Mesenchymal stem cell (in vitro differentiated cells and primary cell): ENCODE measurements at regions not wholly inside any gene's neighbourhood (a gene's known extent, or its start where the extent isn't known, plus 50 kb on each side); places are given as distances from the start of the nearest gene placed in this dataset.
A peak's percentile ranks its signal among the peaks of the same experiment; 100 is the strongest.

ENCODE experiments used
- DNase-seq: peaks from one replicate; pipeline ENCODE4 v3.0.0-alpha.2; 2013
- H2AFZ ChIP-seq: one replicate; pipeline ENCODE4 v1.6.1; 2013; ENCODE audit warnings: low read depth, mild to moderate bottlenecking, control low read depth, inconsistent platforms, low read length, moderate library complexity
- H2AK5ac ChIP-seq: 2 replicates; pipeline ENCODE4 v1.6.1; 2013; ENCODE audit warnings: low read length, moderate library complexity, mild to moderate bottlenecking, inconsistent platforms; ENCODE audit not compliant: severe bottlenecking
- H2BK120ac ChIP-seq: one replicate; pipeline ENCODE4 v1.6.1; 2013; ENCODE audit warnings: low read depth, mild to moderate bottlenecking, inconsistent platforms, low read length, moderate library complexity
- H2BK12ac ChIP-seq, 2 experiments: one replicate each; pipeline ENCODE4 v1.6.1; 2013; ENCODE audit warnings: inconsistent platforms in 2 of 2, low read length in 2 of 2, mild to moderate bottlenecking in 2 of 2, moderate library complexity in 2 of 2, control low read depth in 1 of 2
- H2BK15ac ChIP-seq: one replicate; pipeline ENCODE4 v1.6.1; 2013; ENCODE audit warnings: mild to moderate bottlenecking, low read depth, inconsistent platforms; ENCODE audit not compliant: poor library complexity, severe bottlenecking
- H2BK5ac ChIP-seq: 2 replicates; pipeline ENCODE4 v1.6.1; 2013; ENCODE audit warnings: low read depth, mild to moderate bottlenecking, low read length, control low read depth, inconsistent platforms; ENCODE audit not compliant: poor library complexity, severe bottlenecking
- H3K14ac ChIP-seq, 2 experiments: one replicate each; pipeline ENCODE4 v1.6.1; 2013; ENCODE audit warnings: inconsistent platforms in 2 of 2, low read length in 2 of 2, control low read depth in 1 of 2, mild to moderate bottlenecking in 1 of 2, moderate library complexity in 1 of 2
- H3K18ac ChIP-seq, 2 experiments: one replicate each; pipeline ENCODE4 v1.6.1; 2013; ENCODE audit warnings: inconsistent platforms in 2 of 2, low read length in 2 of 2, control low read depth in 1 of 2, low read depth in 1 of 2, mild to moderate bottlenecking in 1 of 2
- H3K23ac ChIP-seq, 2 experiments: one replicate each; pipeline ENCODE4 v1.6.1; 2013; ENCODE audit warnings: inconsistent platforms in 2 of 2, low read length in 2 of 2, mild to moderate bottlenecking in 2 of 2, moderate library complexity in 2 of 2, control low read depth in 1 of 2
- H3K27ac ChIP-seq: 2 replicates; pipeline ENCODE4 v1.5.1; 2013; ENCODE audit warnings: mild to moderate bottlenecking, moderate library complexity, low read length, control low read depth, inconsistent platforms; ENCODE audit not compliant: poor library complexity, severe bottlenecking
- H3K27me3 ChIP-seq, 2 experiments: 2 replicates each; pipeline versions ENCODE4 v1.6.1 to v1.7.0; 2013; ENCODE audit warnings: low read length in 2 of 2, mild to moderate bottlenecking in 2 of 2, moderate library complexity in 2 of 2, control low read depth in 1 of 2, inconsistent platforms in 1 of 2; ENCODE audit not compliant: control insufficient read depth in 1 of 2, insufficient read depth in 1 of 2
- H3K36me3 ChIP-seq, 2 experiments: 2 replicates each; pipeline versions ENCODE4 v1.6.1 to v1.7.0; 2013; ENCODE audit warnings: low read length in 2 of 2, control low read depth in 1 of 2, inconsistent platforms in 1 of 2, low read depth in 1 of 2, mild to moderate bottlenecking in 1 of 2; ENCODE audit not compliant: insufficient read depth in 2 of 2, control insufficient read depth in 1 of 2
- H3K4ac ChIP-seq, 2 experiments: one replicate each; pipeline ENCODE4 v1.6.1; 2013; ENCODE audit warnings: inconsistent platforms in 2 of 2, low read length in 2 of 2, mild to moderate bottlenecking in 2 of 2, moderate library complexity in 2 of 2, control low read depth in 1 of 2, low read depth in 1 of 2
- H3K4me1 ChIP-seq: 2 replicates; pipeline ENCODE4 v1.6.1; 2013; ENCODE audit warnings: low read depth, low read length, control low read depth; ENCODE audit not compliant: control insufficient read depth, insufficient read depth
- H3K4me2 ChIP-seq: 2 replicates; pipeline ENCODE4 v1.6.1; 2013; ENCODE audit warnings: low read length, mild to moderate bottlenecking, inconsistent platforms; ENCODE audit not compliant: poor library complexity, severe bottlenecking
- H3K4me3 ChIP-seq, 2 experiments: 2 replicates each; pipeline versions ENCODE4 v1.5.1 to v1.7.0; 2013; ENCODE audit warnings: low read length in 2 of 2, mild to moderate bottlenecking in 2 of 2, control low read depth in 1 of 2, low read depth in 1 of 2; ENCODE audit not compliant: insufficient read depth in 1 of 2
- H3K79me1 ChIP-seq: replicated peaks from 2 replicates; pipeline ENCODE4 v1.6.1; 2013; ENCODE audit warnings: mild to moderate bottlenecking, control low read depth, low read length, inconsistent platforms; ENCODE audit not compliant: poor library complexity, severe bottlenecking
- H3K9ac ChIP-seq: 2 replicates; pipeline ENCODE4 v1.7.0; 2013; ENCODE audit warnings: mild to moderate bottlenecking, low read length, moderate library complexity
- H3K9me3 ChIP-seq: 2 replicates; pipeline ENCODE4 v1.7.0; 2013; ENCODE audit warnings: mild to moderate bottlenecking, low read length; ENCODE audit not compliant: control insufficient read depth
- H4K8ac ChIP-seq: one replicate; pipeline ENCODE4 v1.6.1; 2013; ENCODE audit warnings: inconsistent platforms, mild to moderate bottlenecking, low read length, moderate library complexity
- H4K91ac ChIP-seq: one replicate; pipeline ENCODE4 v1.6.1; 2013; ENCODE audit warnings: mild to moderate bottlenecking, low read length, inconsistent platforms
- WGBS: methylation state at CpG from one replicate; pipeline ENCODE4 v1.1.7; 2013; ENCODE audit warnings: mixed read lengths; 5-methylcytosine and 5-hydroxymethylcytosine counted together

GRCh38 chr9:73643379-73644013, 491.8 kb downstream of the ANXA1 start:
- Histone ChIP-seq H2BK120ac (no peak overlapping the region), H3K4ac (no peak overlapping the region), H3K4me2 (no peak overlapping the region), H3K36me3 (no peaks in the 10 kb centered on the region), H2BK5ac (no peak overlapping the region), H2AK5ac (no peak overlapping the region), H3K27me3 (no peaks in the 10 kb centered on the region), H4K8ac (no peak overlapping the region), H3K4me3 (no peak overlapping the region), H2AFZ (no peak overlapping the region), H3K4me1 (no peaks in the 10 kb centered on the region), H2BK12ac (no peak overlapping the region), H2BK15ac (no peak overlapping the region), H4K91ac (no peak overlapping the region), H3K18ac (no peak overlapping the region), H3K23ac (no peak overlapping the region), H3K9me3 (no peaks in the 10 kb centered on the region), H3K9ac (no peak overlapping the region), H3K79me1 (no peaks in the 10 kb centered on the region), H3K27ac (no peak overlapping the region), H3K14ac (no peak overlapping the region)
- DNase-seq, result peak; percentile 39
- 93% methylated on average over 4 of the region's 7 CpGs for WGBS

- no peak overlapping the region for H3K4me2 ChIP-seq
- no peak overlapping the region for H3K14ac ChIP-seq
- no peak for DNase-seq
- H4K8ac ChIP-seq, result no peak overlapping the region
- no peak overlapping the region for H3K9ac ChIP-seq
- H2BK12ac ChIP-seq, result no peak overlapping the region
- no peak overlapping the region for H3K18ac ChIP-seq
- no peak overlapping the region for H2BK5ac ChIP-seq
- H4K91ac ChIP-seq, result no peak overlapping the region
- H2BK15ac ChIP-seq, result no peak overlapping the region
- no peak overlapping the region for H2AFZ ChIP-seq
- no peaks in the 10 kb centered on the region for H3K79me1 ChIP-seq
- H3K27ac ChIP-seq, result no peak overlapping the region
- no peak overlapping the region for H3K4me3 ChIP-seq
- H3K23ac ChIP-seq, result no peak overlapping the region
- H3K4me1 ChIP-seq, result no peaks in the 10 kb centered on the region
- H3K9me3 ChIP-seq, result no peaks in the 10 kb centered on the region
- no peak overlapping the region for H2BK120ac ChIP-seq
- no peak overlapping the region for H2AK5ac ChIP-seq
- 94% methylated on average over 13 of the region's 13 CpGs for WGBS
- no peaks in the 10 kb centered on the region for H3K27me3 ChIP-seq
- no peak overlapping the region for H3K4ac ChIP-seq
- H3K36me3 ChIP-seq, result no peaks in the 10 kb centered on the region
These were observed 495.9 kb downstream of the ANXA1 start for GRCh38 chr9:73647560-73647959.

- Histone ChIP-seq H3K27ac (no peak overlapping the region), H3K18ac (no peak overlapping the region), H3K9ac (no peak overlapping the region), H3K79me1 (no peaks in the 10 kb centered on the region), H3K4me3 (no peak overlapping the region), H3K4me2 (no peak overlapping the region), H3K4me1 (no peaks in the 10 kb centered on the region), H2AFZ (no peak overlapping the region), H2BK120ac (no peak overlapping the region), H3K23ac (no peak overlapping the region), H4K91ac (peak overlapping the region; percentile 50), H3K27me3 (no peaks in the 10 kb centered on the region), H2BK12ac (no peak overlapping the region), H2BK15ac (no peak overlapping the region), H3K9me3 (no peaks in the 10 kb centered on the region), H4K8ac (no peak overlapping the region), H3K4ac (no peak overlapping the region), H3K36me3 (no peaks in the 10 kb centered on the region), H3K14ac (no peak overlapping the region), H2AK5ac (no peak overlapping the region), H2BK5ac (no peak overlapping the region)
- no peak for DNase-seq
- WGBS, result 81% methylated on average over 8 of the region's 10 CpGs
These were observed 497.9 kb downstream of the ANXA1 start for GRCh38 chr9:73649552-73649951.

DNA sequence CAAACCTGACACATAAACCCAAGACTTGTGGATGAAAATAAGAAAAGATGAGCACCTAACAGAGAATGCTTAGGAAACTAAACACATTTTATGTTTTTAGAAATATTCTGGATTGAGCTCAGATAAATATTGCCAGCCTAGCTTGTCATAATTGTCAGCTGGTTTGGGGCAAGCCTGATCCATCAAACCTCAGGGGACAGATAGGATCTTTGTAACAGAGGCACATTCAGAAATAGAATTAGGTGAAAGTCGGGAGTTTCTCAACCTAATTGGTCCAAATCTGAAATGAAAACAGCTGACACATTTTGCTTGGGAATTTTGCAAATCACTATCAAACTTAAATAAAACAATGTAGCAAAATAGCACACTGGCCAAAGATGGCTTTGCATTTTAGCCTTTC, 503.7 kb downstream of the ANXA1 start:
- Histone ChIP-seq H3K4ac (no peak overlapping the region), H3K36me3 (no peaks in the 10 kb centered on the region), H3K23ac (no peak overlapping the region), H3K27ac (no peak overlapping the region), H3K4me2 (no peak overlapping the region), H3K27me3 (no peaks in the 10 kb centered on the region), H3K18ac (no peak overlapping the region), H2BK120ac (no peak overlapping the region), H3K4me1 (no peaks in the 10 kb centered on the region), H2BK12ac (no peak overlapping the region), H2AFZ (no peak overlapping the region), H3K9me3 (no peaks in the 10 kb centered on the region), H2BK15ac (no peak overlapping the region), H3K9ac (no peak overlapping the region), H3K4me3 (no peak overlapping the region), H3K14ac (no peak overlapping the region), H4K8ac (no peak overlapping the region), H3K79me1 (no peaks in the 10 kb centered on the region), H2BK5ac (no peak overlapping the region), H4K91ac (no peak overlapping the region), H2AK5ac (no peak overlapping the region)
- WGBS, result 88% methylated on average over 1 of the region's 1 CpG
- no peak for DNase-seq
